Natural killer cell (primary cell): ENCODE measurements at regions not wholly inside any gene's neighbourhood (a gene's known extent, or its start where the extent isn't known, plus 50 kb on each side); places are given as distances from the start of the nearest gene placed in this dataset.

Experiments used
- ATAC-seq, 3 donors: fragments of 150-1000 bp in 2 of 3; fragments of 200-7000 bp in 1 of 3; cut with Tn5 transposase; 1 replicate in 1 of 3; 2 replicates in 2 of 3; pipeline ENCODE4 v1.10.0; 2021; ENCODE audit warnings: mild to moderate bottlenecking in 2 of 3, moderate library complexity in 2 of 3
- DNase-seq, 2 donors: peaks; one replicate each; pipeline versions ENCODE4 v3.0.0 to v3.0.0-alpha.2; 2013 to 2021; ENCODE audit warnings: mixed read lengths in 1 of 2
- H3K27ac ChIP-seq: one replicate; pipeline ENCODE4 v1.5.1; 2013; ENCODE audit warnings: mild to moderate bottlenecking, low read length
- H3K27me3 ChIP-seq: one replicate; pipeline ENCODE4 v1.6.1; 2013; ENCODE audit warnings: low read length; ENCODE audit not compliant: control insufficient read depth, insufficient read depth
- H3K36me3 ChIP-seq: one replicate; pipeline ENCODE4 v1.6.1; 2013; ENCODE audit warnings: low read length; ENCODE audit not compliant: control insufficient read depth, insufficient read depth
- H3K4me1 ChIP-seq: one replicate; pipeline ENCODE4 v1.6.1; 2013; ENCODE audit warnings: low read length; ENCODE audit not compliant: control insufficient read depth, insufficient read depth
- H3K4me3 ChIP-seq: one replicate; pipeline ENCODE4 v1.5.1; 2013; ENCODE audit warnings: low read length
- H3K9me3 ChIP-seq: one replicate; pipeline ENCODE4 v1.6.1; 2013; ENCODE audit warnings: low read length; ENCODE audit not compliant: control insufficient read depth, insufficient read depth
- H3K27ac Mint-ChIP-seq, 2 donors: one replicate each; pipeline ENCODE4 v1.8.0; 2022; ENCODE audit warnings: mild to moderate bottlenecking in 2 of 2, mixed read lengths in 2 of 2, moderate library complexity in 1 of 2
- H3K27me3 Mint-ChIP-seq, 2 donors: one replicate each; pipeline ENCODE4 v1.8.0; 2022; ENCODE audit warnings: low read depth in 2 of 2, mixed read lengths in 2 of 2
- H3K36me3 Mint-ChIP-seq: one replicate; pipeline ENCODE4 v1.8.0; 2022; ENCODE audit warnings: mixed read lengths
- H3K4me1 Mint-ChIP-seq, 2 donors: one replicate each; pipeline ENCODE4 v1.8.0; 2022; ENCODE audit warnings: mixed read lengths in 2 of 2
- H3K4me3 Mint-ChIP-seq: one replicate; pipeline ENCODE4 v1.8.0; 2022; ENCODE audit warnings: mild to moderate bottlenecking, moderate library complexity, mixed read lengths
- H3K9me3 Mint-ChIP-seq, 2 donors: one replicate each; pipeline ENCODE4 v1.8.0; 2022; ENCODE audit warnings: mixed read lengths in 2 of 2
- WGBS: methylation state at CpG from one replicate; pipeline ENCODE4 v1.1.7; 2013; ENCODE audit warnings: missing lambda C conversion rate; ENCODE audit not compliant: insufficient coverage; 5-methylcytosine and 5-hydroxymethylcytosine counted together
- intact Hi-C: fragments of 100-400 bp; cut with micrococcal nuclease; formaldehyde crosslinking; loops from one replicate; pipeline ENCODE4 v1.14.2; 2022
- TF ChIP-seq, protein P1 (sequence below): fragments of 200-600 bp; IDR thresholded peaks from one replicate; pipeline ENCODE4 v1.8.0; 2022; ENCODE audit warnings: antibody characterized with exemption

DNA sequence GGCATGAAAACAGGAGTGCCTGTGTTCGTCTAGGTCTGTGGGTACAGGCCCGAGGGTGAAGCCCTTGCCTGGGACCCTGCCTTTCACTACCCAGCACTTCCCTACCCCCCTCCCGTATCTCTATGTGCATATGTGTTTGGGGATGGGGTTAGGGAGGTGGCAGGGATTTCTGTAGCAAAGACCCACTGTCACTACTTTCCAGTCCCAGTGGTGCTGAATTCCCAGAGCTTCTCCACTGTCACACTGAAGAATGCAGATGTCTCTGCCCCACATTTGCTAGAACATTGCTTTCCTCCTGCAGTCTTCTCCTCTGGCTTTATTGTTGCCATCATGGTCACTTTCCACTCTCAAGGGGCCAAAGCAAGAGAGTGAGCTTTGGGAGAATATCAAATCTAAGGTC is 203.9 kb downstream of the MYRFL start:
- no peak overlapping the region for H3K4me3 Mint-ChIP-seq

DNA sequence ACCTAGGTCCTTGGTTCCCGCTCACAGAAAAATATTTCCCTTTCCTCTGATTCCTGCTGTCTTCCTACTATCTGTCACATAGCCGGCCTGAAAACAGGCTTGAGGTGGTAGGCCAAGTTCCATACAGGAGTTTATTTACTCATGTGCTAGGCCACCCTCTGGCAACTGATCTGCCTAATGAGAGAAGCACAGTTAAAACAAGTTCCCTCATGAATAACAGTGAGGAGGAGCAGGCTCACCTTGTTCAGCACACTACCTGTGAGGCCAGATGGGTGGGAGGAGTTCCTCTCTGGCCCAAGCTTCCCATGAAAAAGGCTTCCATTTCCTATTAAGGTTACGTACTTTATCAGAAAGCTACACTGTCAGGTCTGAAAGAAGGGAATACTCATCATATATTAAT is 206.0 kb downstream of the MYRFL start:
- H3K4me1 Mint-ChIP-seq: peaks cover 16 to 20% of the 10 kb centered on the region in 2 donors
- no peak overlapping the region for H3K4me3 Mint-ChIP-seq
- intact Hi-C loops: loop anchor here (5.0 kb wide), 1 partner anchor 211 kb away; the partner anchor contains the start of gene CNOT2
- Histone ChIP-seq H3K27ac (no peak overlapping the region), H3K9me3 (no peaks in the 10 kb centered on the region), H3K4me3 (no peak overlapping the region), H3K4me1 (no peaks in the 10 kb centered on the region), H3K27me3 (no peaks in the 10 kb centered on the region), H3K36me3 (no peaks in the 10 kb centered on the region)
- peaks cover 0 to 4% of the 10 kb centered on the region in 2 donors for H3K27me3 Mint-ChIP-seq
- TF ChIP-seq, protein P1, sequence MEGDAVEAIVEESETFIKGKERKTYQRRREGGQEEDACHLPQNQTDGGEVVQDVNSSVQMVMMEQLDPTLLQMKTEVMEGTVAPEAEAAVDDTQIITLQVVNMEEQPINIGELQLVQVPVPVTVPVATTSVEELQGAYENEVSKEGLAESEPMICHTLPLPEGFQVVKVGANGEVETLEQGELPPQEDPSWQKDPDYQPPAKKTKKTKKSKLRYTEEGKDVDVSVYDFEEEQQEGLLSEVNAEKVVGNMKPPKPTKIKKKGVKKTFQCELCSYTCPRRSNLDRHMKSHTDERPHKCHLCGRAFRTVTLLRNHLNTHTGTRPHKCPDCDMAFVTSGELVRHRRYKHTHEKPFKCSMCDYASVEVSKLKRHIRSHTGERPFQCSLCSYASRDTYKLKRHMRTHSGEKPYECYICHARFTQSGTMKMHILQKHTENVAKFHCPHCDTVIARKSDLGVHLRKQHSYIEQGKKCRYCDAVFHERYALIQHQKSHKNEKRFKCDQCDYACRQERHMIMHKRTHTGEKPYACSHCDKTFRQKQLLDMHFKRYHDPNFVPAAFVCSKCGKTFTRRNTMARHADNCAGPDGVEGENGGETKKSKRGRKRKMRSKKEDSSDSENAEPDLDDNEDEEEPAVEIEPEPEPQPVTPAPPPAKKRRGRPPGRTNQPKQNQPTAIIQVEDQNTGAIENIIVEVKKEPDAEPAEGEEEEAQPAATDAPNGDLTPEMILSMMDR: no peak
- peaks cover 0 to 7% of the 10 kb centered on the region in 2 donors for H3K9me3 Mint-ChIP-seq
- ATAC-seq (no peak), DNase-seq (no peak)
- no peaks in the 10 kb centered on the region for H3K36me3 Mint-ChIP-seq
- 100% methylated on average over 2 of the region's 3 CpGs for WGBS
- no peak overlapping the region for H3K27ac Mint-ChIP-seq

More for the DNA sequence above, 203.9 kb downstream of the MYRFL start:
- Histone ChIP-seq H3K27ac (no peak overlapping the region), H3K27me3 (no peaks in the 10 kb centered on the region), H3K9me3 (no peaks in the 10 kb centered on the region), H3K36me3 (no peaks in the 10 kb centered on the region), H3K4me3 (no peak overlapping the region), H3K4me1 (no peaks in the 10 kb centered on the region)
- ATAC-seq (no peak), DNase-seq (no peak)
- TF ChIP-seq, protein P1: no peak
- intact Hi-C loops: no loop called here
- Mint-ChIP-seq H3K4me1 (peaks cover 16 to 20% of the 10 kb centered on the region in 2 donors), H3K9me3 (peaks cover 0 to 4% of the 10 kb centered on the region in 2 donors), H3K27me3 (peaks cover 7 to 9% of the 10 kb centered on the region in 2 donors), H3K36me3 (no peaks in the 10 kb centered on the region), H3K27ac (no peak overlapping the region)
- WGBS: 80% methylated on average over 2 of the region's 3 CpGs

DNA sequence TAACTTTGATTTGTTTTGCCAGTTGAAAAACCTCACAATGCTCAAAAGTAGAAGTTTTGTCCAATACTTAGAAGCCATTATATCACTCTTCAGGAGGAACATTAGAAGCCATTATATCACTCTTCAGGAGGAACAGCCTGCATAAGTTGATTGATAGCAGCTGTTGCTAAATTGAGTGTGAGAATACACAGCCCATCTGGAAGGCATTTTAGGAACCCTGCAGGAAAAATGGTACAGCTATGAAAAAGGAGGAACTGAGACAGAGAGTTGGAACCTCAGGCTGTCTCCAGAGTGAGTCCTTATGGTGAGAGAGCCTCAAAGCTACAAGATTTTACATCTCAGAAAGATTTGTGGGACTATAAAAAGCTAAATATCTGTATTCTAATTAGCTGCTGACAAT is 207.0 kb downstream of the MYRFL start:
- Mint-ChIP-seq H3K27ac (peak overlapping the region in 1 of 2 donors; percentile 10), H3K27me3 (peaks cover 0 to 4% of the 10 kb centered on the region in 2 donors), H3K36me3 (no peaks in the 10 kb centered on the region), H3K9me3 (peaks cover 0 to 7% of the 10 kb centered on the region in 2 donors), H3K4me1 (peaks cover 16 to 20% of the 10 kb centered on the region in 2 donors), H3K4me3 (peak overlapping the region; percentile 32)
- no peaks in the 10 kb centered on the region for H3K36me3 ChIP-seq
- H3K4me3 ChIP-seq: no peak overlapping the region
- intact Hi-C loops: loop anchor here (2.0 to 5.0 kb wide), 2 partner anchors 19 to 210 kb away; partner anchors contain the start of gene CNOT2
- no peaks in the 10 kb centered on the region for H3K27me3 ChIP-seq
- H3K27ac ChIP-seq: no peak overlapping the region
- no peaks in the 10 kb centered on the region for H3K9me3 ChIP-seq
- H3K4me1 ChIP-seq: no peaks in the 10 kb centered on the region
- ATAC-seq: no peak
- TF ChIP-seq, protein P1: no peak
- no peak for DNase-seq

DNA sequence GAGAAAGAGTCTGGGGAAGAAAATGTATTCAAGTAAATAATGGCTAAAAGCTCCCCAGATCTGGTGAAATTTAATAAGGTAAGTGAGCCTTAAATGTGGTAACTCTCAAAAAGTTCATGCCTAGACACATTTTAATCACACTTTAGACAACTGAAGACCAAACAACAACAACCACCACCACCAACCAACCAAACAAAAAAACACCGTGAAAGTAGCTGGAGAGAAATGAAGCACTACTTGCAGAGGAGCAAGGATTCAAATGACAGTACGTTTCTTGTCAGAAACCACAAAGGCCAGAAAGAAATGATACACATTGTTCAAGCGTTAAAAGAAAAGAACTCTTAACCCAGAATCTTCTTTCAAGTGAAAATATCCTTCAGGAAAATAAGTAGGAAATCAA is 208.3 kb downstream of the MYRFL start:
- H3K27ac Mint-ChIP-seq: peak overlapping the region; percentile 7 to 10
- H3K4me3 Mint-ChIP-seq: no peak overlapping the region
- no peak for DNase-seq

More for the DNA sequence above, 208.3 kb downstream of the MYRFL start:
- ATAC-seq: peak; percentile 56 to 91 (median 60)
- Mint-ChIP-seq H3K4me1 (peaks cover 16 to 20% of the 10 kb centered on the region in 2 donors), H3K36me3 (no peaks in the 10 kb centered on the region), H3K27me3 (peaks cover 0 to 4% of the 10 kb centered on the region in 2 donors), H3K9me3 (peaks cover 0 to 7% of the 10 kb centered on the region in 2 donors)
- Histone ChIP-seq H3K36me3 (no peaks in the 10 kb centered on the region), H3K4me1 (no peaks in the 10 kb centered on the region), H3K9me3 (no peaks in the 10 kb centered on the region), H3K4me3 (no peak overlapping the region), H3K27me3 (no peaks in the 10 kb centered on the region), H3K27ac (no peak overlapping the region)
- WGBS: 31% methylated on average over 3 of the region's 3 CpGs
- TF ChIP-seq, protein P1: no peak
- intact Hi-C loops: loop anchor here (2.0 to 5.0 kb wide), 2 partner anchors 17 to 209 kb away; partner anchors contain the start of gene CNOT2
